Activated gamma-delta T cell treated with Interleukin-2 at 50 U/mL for 16 hours (primary cell): ENCODE measurements at regions not wholly inside any gene's neighbourhood (a gene's known extent, or its start where the extent isn't known, plus 50 kb on each side); places are given as distances from the start of the nearest gene placed in this dataset.

ENCODE experiments used
- DNase-seq: peaks from one replicate; pipeline ENCODE4 v3.0.0-alpha.2; 2020

- DNase-seq, result no peak
These were observed 433.1 kb downstream of the NPHP4 start for GRCh38 chr1:5559078-5559477.

- no peak for DNase-seq
These were observed 436.4 kb downstream of the NPHP4 start for GRCh38 chr1:5555853-5556252.

GRCh38 chr1:5554784-5555183 is 437.4 kb downstream of the NPHP4 start:
- DNase-seq, result no peak

- DNase-seq, result no peak
These were observed 438.1 kb downstream of the NPHP4 start for GRCh38 chr1:5554111-5554510.

- no peak for DNase-seq
These were observed 439.3 kb downstream of the NPHP4 start for GRCh38 chr1:5552787-5553484.

- DNase-seq, result no peak
These were observed 440.8 kb downstream of the NPHP4 start for GRCh38 chr1:5551274-5551975.

GRCh38 chr1:5548266-5548665 is 444.0 kb downstream of the NPHP4 start:
- DNase-seq, result no peak

- no peak for DNase-seq
These were observed 449.0 kb downstream of the NPHP4 start for GRCh38 chr1:5543235-5543634.

- no peak for DNase-seq
These were observed 459.4 kb downstream of the NPHP4 start for GRCh38 chr1:5532811-5533210.

- DNase-seq, result no peak
These were observed 465.2 kb downstream of the NPHP4 start for GRCh38 chr1:5526822-5527551.

GRCh38 chr1:5526385-5526750 is 465.9 kb downstream of the NPHP4 start:
- no peak for DNase-seq

- no peak for DNase-seq
These were observed 466.4 kb downstream of the NPHP4 start for GRCh38 chr1:5525597-5526384.

GRCh38 chr1:5522531-5523145 is 469.6 kb downstream of the NPHP4 start:
- DNase-seq, result no peak

- no peak for DNase-seq
These were observed 472.7 kb downstream of the NPHP4 start for GRCh38 chr1:5519366-5520135.

GRCh38 chr1:5516756-5517155 is 475.5 kb downstream of the NPHP4 start:
- no peak for DNase-seq

- no peak for DNase-seq
These were observed 476.7 kb downstream of the NPHP4 start for GRCh38 chr1:5515501-5515900.

GRCh38 chr1:5514527-5515183 is 477.6 kb downstream of the NPHP4 start:
- peak; percentile 74 for DNase-seq

GRCh38 chr1:5513846-5514526 is 478.2 kb downstream of the NPHP4 start:
- DNase-seq, result no peak

GRCh38 chr1:5513179-5513578 is 479.0 kb downstream of the NPHP4 start:
- no peak for DNase-seq

- no peak for DNase-seq
These were observed 480.7 kb downstream of the NPHP4 start for GRCh38 chr1:5511381-5512097.
